GM13977 (cell line): ENCODE measurements at regions not wholly inside any gene's neighbourhood (a gene's known extent, or its start where the extent isn't known, plus 50 kb on each side); places are given as distances from the start of the nearest gene placed in this dataset.

Experiments used
- DNase-seq: peaks from one replicate; pipeline ENCODE4 v3.0.0; 2012; ENCODE audit warnings: low spot score
- CTCF ChIP-seq: IDR thresholded peaks from 2 replicates; pipeline ENCODE4 v1.5.1; 2012; ENCODE audit warnings: mild to moderate bottlenecking, control low read depth; ENCODE audit not compliant: insufficient read depth; ENCODE audit errors: extremely low read depth, missing control alignments
- in situ Hi-C: fragments of 300-500 bp; cut with MboI; formaldehyde crosslinking; loops from one replicate; pipeline ENCODE4 v1.12.0; 2022; ENCODE audit warnings: low sequenced_read_pairs, low pct_unique_long_range_greater_than_20kb, mixed read lengths, inconsistent platforms; ENCODE audit not compliant: unreplicated experiment

- DNase-seq, result no peak
- in situ Hi-C loops, result no loop called here
- TF ChIP-seq CTCF, result no peak
Observed at GRCh38 chr2:238972146-238972445, 124.2 kb downstream of the TWIST2 start.

GRCh38 chr2:238973038-238973739 lies 125.3 kb downstream of the TWIST2 start:
- in situ Hi-C loops, result no loop called here
- no peak for TF ChIP-seq CTCF
- no peak for DNase-seq

GRCh38 chr2:238974081-238974480 lies 126.2 kb downstream of the TWIST2 start:
- DNase-seq, result no peak
- in situ Hi-C loops, result no loop called here
- TF ChIP-seq CTCF, result no peak

GRCh38 chr2:238974501-238975166 lies 126.7 kb downstream of the TWIST2 start:
- no peak for DNase-seq
- TF ChIP-seq CTCF, result no peak
- in situ Hi-C loops, result no loop called here

- DNase-seq, result no peak
- in situ Hi-C loops, result no loop called here
- TF ChIP-seq CTCF, result no peak
Observed at GRCh38 chr2:238975408-238975807, 127.5 kb downstream of the TWIST2 start.

GRCh38 chr2:238978497-238978896 lies 130.6 kb downstream of the TWIST2 start:
- no peak for TF ChIP-seq CTCF
- no peak for DNase-seq
- in situ Hi-C loops, result no loop called here

GRCh38 chr2:238979636-238980035 lies 131.8 kb downstream of the TWIST2 start:
- no peak for DNase-seq
- in situ Hi-C loops, result no loop called here
- TF ChIP-seq CTCF, result no peak
